Right lobe of liver (tissue), 6 donors: ENCODE measurements at regions not wholly inside any gene's neighbourhood (a gene's known extent, or its start where the extent isn't known, plus 50 kb on each side); places are given as distances from the start of the nearest gene placed in this dataset.

ENCODE experiments used
- ATAC-seq, 4 donors: fragments of 200-7000 bp; cut with Tn5 transposase; one replicate each; pipeline ENCODE4 v1.9.1; 2020; ENCODE audit warnings: mild to moderate bottlenecking in 4 of 4, moderate library complexity in 4 of 4
- DNase-seq, 3 donors: peaks; one replicate each; pipeline ENCODE4 v3.0.0-alpha.2; 2020
- H3K27ac ChIP-seq, 3 donors: fragments of 200-600 bp; one replicate each; pipeline ENCODE4 v1.8.0; 2022
- H3K27me3 ChIP-seq, 2 donors: fragments of 200-600 bp; one replicate each; pipeline ENCODE4 v1.8.0; 2022
- H3K36me3 ChIP-seq, 4 donors: fragments of 200-600 bp; sonication (generic) in 1 of 4; one replicate each; pipeline versions ENCODE4 v1.5.1 to v1.8.0; 2017 to 2022; ENCODE audit warnings: control low read depth in 1 of 4
- H3K4me1 ChIP-seq, 4 donors: fragments of 200-600 bp; sonication (generic) in 1 of 4; one replicate each; pipeline versions ENCODE4 v1.5.1 to v1.8.0; 2017 to 2022; ENCODE audit warnings: control low read depth in 1 of 4
- H3K4me3 ChIP-seq, 3 donors: fragments of 200-600 bp; one replicate each; pipeline ENCODE4 v1.8.0; 2022
- H3K9me3 ChIP-seq, 4 donors: fragments of 200-600 bp; sonication (generic) in 1 of 4; one replicate each; pipeline versions ENCODE4 v1.5.1 to v1.8.0; 2017 to 2022; ENCODE audit warnings: control low read depth in 1 of 4
- CTCF ChIP-seq, 4 donors: fragments of 200-600 bp in 3 of 4; fragments of 450-650 bp in 1 of 4; IDR thresholded peaks; one replicate each; pipeline versions ENCODE4 v1.5.1 to v1.8.0; 2016 to 2022; ENCODE audit warnings: antibody characterized with exemption in 4 of 4, mild to moderate bottlenecking in 2 of 4
- POLR2A ChIP-seq: fragments of 450-650 bp; IDR thresholded peaks from one replicate; pipeline ENCODE4 v1.6.1; 2017; ENCODE audit warnings: antibody characterized with exemption, mild to moderate bottlenecking
- WGBS: methylation state at CpG from one replicate; pipeline ENCODE4 v1.1.6; 2018; ENCODE audit warnings: low coverage, low lambda C conversion rate; ENCODE audit not compliant: insufficient coverage; ENCODE audit errors: missing lambda C conversion rate; 5-methylcytosine and 5-hydroxymethylcytosine counted together
- intact Hi-C, 2 donors: fragments of 100-400 bp; cut with DNase I; formaldehyde crosslinking; loops; one replicate each; pipeline versions ENCODE4 v1.11.2 to v1.14.1; 2022
- donor health status: DM: no; HTN: yes; CAD: no.
- donor health status: DM: no; HTN: no; CAD: no.
- donor health status: DM: no; HTN: no; CAD: no.
- donor health status: DM: no; HTN: yes; CAD: no.
- donor health status: DM: no; HTN: yes; CAD: no.

GRCh38 chr4:138841343-138841742 is 174.2 kb upstream of the NOCT start:
- no peak for DNase-seq
- no peak for ATAC-seq
- TF ChIP-seq CTCF (IDR thresholded peaks at IDR 0.05): no peak
- TF ChIP-seq POLR2A: no peak
- intact Hi-C loops: no loop called here
- no peaks in the 10 kb centered on the region for H3K27me3 ChIP-seq
- no peaks in the 10 kb centered on the region for H3K4me1 ChIP-seq
- H3K9me3 ChIP-seq: no peaks in the 10 kb centered on the region
- no peak overlapping the region for H3K27ac ChIP-seq
- H3K36me3 ChIP-seq: no peaks in the 10 kb centered on the region
- H3K4me3 ChIP-seq: no peak overlapping the region

GRCh38 chr4:138838251-138838650 is 177.3 kb upstream of the NOCT start:
- H3K9me3 ChIP-seq: no peaks in the 10 kb centered on the region
- WGBS: 68% methylated on average over 2 of the region's 4 CpGs
- H3K4me1 ChIP-seq: no peaks in the 10 kb centered on the region
- ATAC-seq (no peak), DNase-seq (no peak)
- H3K4me3 ChIP-seq: no peak overlapping the region
- H3K27me3 ChIP-seq: no peaks in the 10 kb centered on the region
- TF ChIP-seq CTCF (IDR thresholded peaks at IDR 0.05) (no peak), POLR2A (no peak)
- intact Hi-C loops: no loop called here
- no peak overlapping the region for H3K27ac ChIP-seq
- no peaks in the 10 kb centered on the region for H3K36me3 ChIP-seq

- TF ChIP-seq CTCF (IDR thresholded peaks at IDR 0.05): no peak
- no peak for TF ChIP-seq POLR2A
- Histone ChIP-seq H3K27me3 (no peaks in the 10 kb centered on the region), H3K9me3 (no peaks in the 10 kb centered on the region), H3K4me1 (no peaks in the 10 kb centered on the region), H3K4me3 (no peak overlapping the region), H3K36me3 (no peaks in the 10 kb centered on the region), H3K27ac (no peak overlapping the region)
- peak; percentile 80 to 96 (median 92) for ATAC-seq
- intact Hi-C loops: no loop called here
- 58% methylated on average over 8 of the region's 9 CpGs for WGBS
- peak; percentile 66 to 74 (median 71) for DNase-seq
These were observed 179.6 kb upstream of the NOCT start for GRCh38 chr4:138835832-138836533.

GRCh38 chr4:138833974-138834373 is 181.6 kb upstream of the NOCT start:
- H3K36me3 ChIP-seq: no peaks in the 10 kb centered on the region
- H3K27ac ChIP-seq: no peak overlapping the region
- 52% methylated on average over 3 of the region's 3 CpGs for WGBS
- no peaks in the 10 kb centered on the region for H3K27me3 ChIP-seq
- TF ChIP-seq CTCF (IDR thresholded peaks at IDR 0.05): no peak
- no peak for TF ChIP-seq POLR2A
- DNase-seq (no peak), ATAC-seq (no peak)
- H3K4me1 ChIP-seq: no peaks in the 10 kb centered on the region
- intact Hi-C loops: no loop called here
- H3K4me3 ChIP-seq: no peak overlapping the region
- no peaks in the 10 kb centered on the region for H3K9me3 ChIP-seq

- no peaks in the 10 kb centered on the region for H3K27me3 ChIP-seq
- TF ChIP-seq CTCF (IDR thresholded peaks at IDR 0.05) (no peak), POLR2A (no peak)
- H3K9me3 ChIP-seq: no peaks in the 10 kb centered on the region
- intact Hi-C loops: no loop called here
- H3K4me3 ChIP-seq: no peak overlapping the region
- H3K27ac ChIP-seq: no peak overlapping the region
- ATAC-seq (no peak), DNase-seq (no peak)
- 100% methylated on average over 1 of the region's 1 CpG for WGBS
- no peaks in the 10 kb centered on the region for H3K4me1 ChIP-seq
- no peaks in the 10 kb centered on the region for H3K36me3 ChIP-seq
These were observed 183.0 kb upstream of the NOCT start for GRCh38 chr4:138832563-138832962.
